GOT3 (cell line): ENCODE measurements at regions not wholly inside any gene's neighbourhood (a gene's known extent, or its start where the extent isn't known, plus 50 kb on each side); places are given as distances from the start of the nearest gene placed in this dataset.
"Not testable (repeated sequence)": the region's sequence is repeated elsewhere in the genome, so short reads cannot be mapped to it uniquely, and the experiment has no call there.

Source experiments
- DNase-seq: peaks from one replicate; lab custom pipeline; 2025; ENCODE audit warnings: mixed read lengths; lab: John Stamatoyannopoulos, UW

DNA sequence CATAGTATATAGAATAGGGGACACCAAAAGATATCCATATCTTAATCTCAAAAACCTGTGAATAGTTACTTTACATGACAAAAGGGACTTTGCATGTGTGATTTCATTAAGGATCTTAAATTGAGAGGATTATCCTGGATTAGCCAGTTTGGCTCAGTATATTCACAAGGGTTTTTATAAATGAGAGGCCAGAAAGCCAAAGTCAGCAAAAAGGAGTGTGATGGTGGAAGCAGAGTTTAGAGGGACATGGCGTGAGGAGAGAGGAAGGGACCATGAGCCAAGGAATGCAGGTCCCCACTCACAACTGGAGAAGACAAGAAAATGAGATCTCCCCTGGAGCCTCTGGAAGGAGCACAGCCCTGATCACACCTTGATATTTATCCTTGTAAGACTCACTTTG, 648.5 kb upstream of the LCORL start:
- no peak for DNase-seq

DNA sequence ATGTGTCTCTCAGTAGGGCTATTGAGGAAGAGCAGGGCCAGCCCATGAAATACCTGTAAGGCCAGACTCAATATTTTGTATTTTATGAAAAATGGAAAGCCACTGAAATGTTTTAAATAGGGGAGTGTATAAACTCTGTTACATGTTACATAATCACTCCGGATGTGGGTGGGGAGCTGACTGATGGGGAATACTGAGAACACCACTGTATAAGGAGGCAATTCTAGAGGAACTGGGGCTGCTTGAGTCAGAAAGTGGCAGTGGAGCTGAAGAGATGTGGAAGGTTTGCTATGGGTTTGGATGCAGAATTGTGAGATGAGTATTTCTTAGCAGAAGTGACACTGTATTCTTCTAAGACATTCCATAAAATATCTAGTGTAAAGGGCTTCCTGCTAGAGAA, 647.8 kb upstream of the LCORL start:
- no peak for DNase-seq

GRCh38 chr4:18666322-18666721, 644.8 kb upstream of the LCORL start:
- DNase-seq: no peak

DNA sequence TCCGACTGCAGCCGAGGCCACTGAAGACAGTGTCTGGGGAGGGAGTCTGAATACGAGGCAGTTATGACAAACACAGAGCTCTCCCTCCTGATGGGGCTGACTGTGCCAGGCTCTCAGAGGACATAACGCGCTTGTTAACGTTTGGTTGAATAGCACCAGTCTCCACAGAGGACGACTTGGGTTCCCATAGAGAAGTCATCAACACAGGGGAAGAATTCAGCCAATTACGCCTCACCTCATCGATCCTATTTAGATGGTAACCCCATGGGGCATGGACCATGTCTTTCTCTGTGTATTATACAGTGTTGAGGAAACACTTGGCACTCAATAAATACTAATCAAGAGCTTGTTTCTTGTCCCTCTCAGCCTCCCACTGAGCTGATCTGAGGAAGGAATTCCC, 642.6 kb upstream of the LCORL start:
- DNase-seq: no peak

DNA sequence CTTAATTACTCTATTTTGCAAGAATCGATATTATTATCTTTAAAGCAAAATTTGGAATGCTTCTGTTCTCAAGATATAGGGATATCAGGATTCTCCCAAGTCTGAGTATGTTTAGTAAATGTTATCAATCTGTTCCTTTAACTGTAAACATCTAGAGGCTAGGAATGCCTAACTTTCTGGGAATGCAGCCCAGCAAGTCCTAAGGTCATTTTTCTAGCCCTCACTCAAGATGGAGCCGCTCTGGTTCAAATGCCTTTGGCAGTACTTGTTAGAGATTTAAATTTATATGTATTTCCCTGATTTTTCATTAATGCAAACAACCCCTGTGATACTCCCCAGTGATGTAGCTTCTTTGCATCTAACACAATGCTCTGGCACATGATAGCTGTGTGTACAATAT, 623.8 kb upstream of the LCORL start:
- no peak for DNase-seq

GRCh38 chr4:18641334-18641733, 619.8 kb upstream of the LCORL start:
- no peak for DNase-seq

GRCh38 chr4:18638031-18638430, 616.5 kb upstream of the LCORL start:
- DNase-seq: no peak

- DNase-seq: no peak
Observed at GRCh38 chr4:18636001-18636585, 614.5 kb upstream of the LCORL start.

DNA sequence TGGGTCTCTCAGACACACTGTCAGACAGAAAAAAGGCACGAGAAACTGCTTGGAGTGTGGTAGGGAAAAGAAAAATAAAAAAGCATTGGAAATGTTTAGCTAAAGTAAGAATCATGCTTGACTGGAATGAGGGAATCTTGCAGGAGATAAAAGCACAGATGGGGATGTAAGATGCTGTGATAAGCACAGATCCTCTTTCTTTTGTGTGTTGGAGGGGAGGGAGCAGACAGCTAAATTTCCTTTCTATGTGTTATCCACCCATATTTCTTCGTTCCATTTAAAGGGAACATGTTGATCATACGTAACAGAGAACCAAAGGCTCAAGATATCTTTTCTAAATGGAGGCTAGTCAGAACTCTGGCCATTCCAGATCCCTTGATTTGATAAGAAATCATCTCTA, 614.0 kb upstream of the LCORL start:
- DNase-seq: no peak

DNA sequence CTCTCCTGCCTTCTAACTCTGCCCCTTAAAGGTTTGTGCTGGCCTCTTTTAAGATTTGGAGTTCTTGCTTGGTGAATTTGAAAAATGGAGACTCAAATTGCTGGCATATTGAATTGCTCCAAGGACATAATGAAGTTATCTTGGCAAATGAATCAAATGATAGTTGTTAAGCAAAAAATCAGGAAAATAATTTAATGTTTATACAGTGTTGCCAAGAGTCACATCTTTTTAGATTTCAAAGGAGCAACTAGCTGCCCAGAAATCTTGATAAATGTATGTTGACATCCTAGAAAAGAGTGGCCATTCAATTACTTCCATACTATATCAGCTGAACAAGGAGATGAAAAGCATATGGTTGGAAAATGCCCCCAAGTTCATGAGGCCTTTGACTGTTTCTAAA, 610.0 kb upstream of the LCORL start:
- no peak for DNase-seq

DNA sequence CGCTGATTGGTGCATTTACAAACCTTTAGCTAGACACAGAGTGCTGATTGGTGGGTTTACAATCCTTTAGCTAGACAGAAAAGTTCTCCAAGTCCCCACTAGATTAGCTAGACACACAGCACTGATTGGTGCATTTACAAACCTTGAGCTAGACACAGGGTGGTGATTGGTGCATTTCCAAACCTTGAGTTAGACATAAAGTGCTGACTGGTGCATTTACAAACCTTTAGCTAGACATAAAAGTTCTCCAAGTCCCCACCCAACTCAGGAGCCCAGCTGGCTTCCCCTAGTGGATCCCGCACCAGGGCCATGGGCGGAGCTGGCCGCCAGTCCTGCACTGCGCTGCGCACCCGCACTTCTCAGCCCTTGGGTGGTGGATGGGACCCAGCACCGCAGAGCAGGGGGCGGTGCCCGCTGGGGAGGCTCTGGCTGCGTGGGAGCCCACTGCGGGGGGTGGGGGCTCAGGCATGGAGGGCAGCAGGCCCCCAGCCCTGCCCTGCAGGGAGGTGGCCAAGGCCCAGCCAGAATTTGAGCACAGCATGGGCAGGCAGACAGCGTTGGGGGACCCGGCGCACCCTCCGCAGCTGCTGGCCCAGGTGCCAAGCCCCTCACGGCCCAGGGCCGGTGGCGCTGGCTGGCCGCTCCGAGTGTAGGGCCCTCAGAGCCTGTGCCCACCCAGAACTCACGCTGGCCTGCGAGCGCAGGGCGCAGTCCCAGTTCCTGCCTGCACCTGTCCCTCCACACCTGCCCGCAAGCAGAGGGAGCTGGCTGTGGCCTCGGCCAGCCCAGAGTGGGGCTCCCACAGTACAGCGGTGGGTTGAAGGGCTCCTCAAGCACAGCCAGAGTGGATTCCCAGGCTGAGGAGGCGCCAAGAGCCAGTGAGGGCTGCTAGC, 608.9 kb upstream of the LCORL start:
- no peak for DNase-seq

DNA sequence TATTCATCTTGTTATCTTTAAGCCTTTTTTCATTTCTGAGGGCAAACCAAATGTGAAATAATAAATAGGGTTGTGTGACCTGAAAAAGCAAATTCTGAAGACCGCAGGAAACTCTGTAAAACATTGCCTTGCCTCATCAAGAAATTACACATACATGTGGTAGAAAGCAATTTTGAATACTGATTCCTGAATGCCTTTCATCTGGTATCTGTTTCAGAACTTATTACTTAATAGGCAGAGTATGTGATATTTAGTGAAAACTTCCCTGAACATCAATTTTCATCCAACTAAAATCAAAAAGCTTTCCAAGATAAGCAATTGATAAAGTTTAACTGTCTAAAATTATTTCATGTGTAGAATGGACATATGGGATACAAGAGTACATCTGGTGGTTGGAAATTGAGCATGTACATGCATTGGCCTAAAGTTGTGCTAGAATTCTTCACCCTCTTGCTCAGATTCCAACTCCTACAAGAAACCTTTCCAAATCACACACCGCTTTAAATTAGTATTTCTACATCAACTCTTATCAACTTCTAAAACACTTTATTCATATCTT, 606.0 kb upstream of the LCORL start:
- DNase-seq: no peak

- no peak for DNase-seq
Observed at GRCh38 chr4:18626996-18627395, 605.4 kb upstream of the LCORL start.

DNA sequence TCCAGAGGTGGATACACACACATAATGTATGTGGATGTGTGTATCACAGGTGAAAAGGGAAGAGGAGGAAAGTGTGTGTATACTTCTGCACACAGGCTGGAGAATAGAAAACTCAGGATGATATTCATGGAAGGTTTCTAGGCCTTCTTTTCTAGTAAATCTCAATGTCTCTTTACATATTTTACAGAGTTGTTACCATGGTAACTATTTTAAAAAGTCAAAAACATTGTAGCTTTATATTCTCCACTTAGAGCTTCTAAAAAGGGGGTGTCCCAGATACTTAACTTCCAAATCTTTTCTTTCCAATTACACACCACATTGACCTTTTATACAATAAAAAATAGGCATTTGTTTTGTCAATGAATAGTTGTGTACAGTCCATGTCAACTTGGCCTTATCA, 604.8 kb upstream of the LCORL start:
- no peak for DNase-seq

GRCh38 chr4:18621186-18621585, 599.6 kb upstream of the LCORL start:
- DNase-seq: no peak

GRCh38 chr4:18616720-18617119, 595.2 kb upstream of the LCORL start:
- DNase-seq: no peak

DNA sequence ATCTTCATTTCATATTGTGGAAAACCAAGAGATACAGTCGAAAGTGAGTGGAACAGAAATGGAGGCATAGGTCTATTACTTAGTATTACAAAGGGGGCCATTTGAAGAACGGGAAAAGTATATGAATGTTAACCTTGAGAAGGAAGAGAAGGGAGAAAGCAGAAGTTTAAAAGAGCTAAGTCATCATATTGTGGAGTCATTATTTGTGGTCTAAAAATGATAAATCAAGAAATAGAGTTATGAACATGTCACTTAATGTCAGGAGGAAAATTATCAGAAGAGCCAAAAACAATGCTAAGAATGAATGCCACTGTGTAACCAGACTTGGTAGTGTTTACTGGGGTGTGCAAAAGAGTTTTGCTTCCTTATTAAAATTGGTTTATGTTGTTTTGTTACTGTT, 589.5 kb upstream of the LCORL start:
- no peak for DNase-seq

DNA sequence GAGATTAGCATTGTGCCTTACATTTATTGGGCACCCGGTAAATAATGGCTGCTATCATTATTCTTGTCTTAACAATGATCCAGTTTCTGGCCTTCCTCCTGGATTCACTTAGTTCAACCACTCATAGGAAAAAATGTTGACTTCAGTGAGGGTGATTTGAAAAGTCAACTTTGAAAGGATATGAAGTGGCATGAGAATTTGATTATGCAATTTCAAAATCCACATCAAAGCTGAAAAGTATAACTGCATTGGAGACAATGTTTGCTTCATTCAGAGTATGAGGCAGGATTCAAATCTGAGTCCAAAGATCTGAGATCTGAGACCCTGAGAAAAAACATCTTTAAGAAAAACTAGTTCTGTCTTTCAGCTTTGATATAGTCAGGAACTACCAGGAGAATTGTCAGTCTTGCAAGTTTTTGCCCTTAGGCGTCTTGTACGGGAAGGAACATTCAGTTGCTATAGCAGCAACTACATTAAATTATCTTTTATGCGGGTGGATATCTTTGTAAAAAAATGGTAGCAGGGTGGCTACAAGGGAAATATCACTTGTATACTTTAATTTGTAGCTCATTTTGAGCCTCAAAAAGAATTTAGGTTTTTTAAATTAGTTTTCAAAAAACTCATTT, 587.5 kb upstream of the LCORL start:
- DNase-seq: no peak

DNA sequence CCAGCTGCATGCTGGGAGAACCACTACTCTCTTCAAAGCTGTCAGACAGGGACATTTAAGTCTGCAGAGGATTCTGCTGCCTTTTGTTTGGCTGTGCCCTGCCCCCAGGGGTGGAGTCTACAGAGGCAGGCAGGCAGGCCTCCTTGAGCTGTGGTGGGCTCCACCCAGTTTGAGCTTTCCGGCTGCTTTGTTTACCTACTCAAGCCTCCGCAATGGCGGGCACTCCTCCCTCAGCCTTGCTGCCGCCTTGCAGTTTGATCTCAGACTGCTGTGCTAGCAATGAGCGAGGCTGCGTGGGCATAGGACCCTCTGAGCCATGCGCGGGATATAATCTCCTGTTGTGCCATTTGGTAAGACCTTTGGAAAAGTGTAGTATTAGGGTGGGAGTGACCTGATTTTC, 581.1 kb upstream of the LCORL start:
- DNase-seq: not testable (repeated sequence)

DNA sequence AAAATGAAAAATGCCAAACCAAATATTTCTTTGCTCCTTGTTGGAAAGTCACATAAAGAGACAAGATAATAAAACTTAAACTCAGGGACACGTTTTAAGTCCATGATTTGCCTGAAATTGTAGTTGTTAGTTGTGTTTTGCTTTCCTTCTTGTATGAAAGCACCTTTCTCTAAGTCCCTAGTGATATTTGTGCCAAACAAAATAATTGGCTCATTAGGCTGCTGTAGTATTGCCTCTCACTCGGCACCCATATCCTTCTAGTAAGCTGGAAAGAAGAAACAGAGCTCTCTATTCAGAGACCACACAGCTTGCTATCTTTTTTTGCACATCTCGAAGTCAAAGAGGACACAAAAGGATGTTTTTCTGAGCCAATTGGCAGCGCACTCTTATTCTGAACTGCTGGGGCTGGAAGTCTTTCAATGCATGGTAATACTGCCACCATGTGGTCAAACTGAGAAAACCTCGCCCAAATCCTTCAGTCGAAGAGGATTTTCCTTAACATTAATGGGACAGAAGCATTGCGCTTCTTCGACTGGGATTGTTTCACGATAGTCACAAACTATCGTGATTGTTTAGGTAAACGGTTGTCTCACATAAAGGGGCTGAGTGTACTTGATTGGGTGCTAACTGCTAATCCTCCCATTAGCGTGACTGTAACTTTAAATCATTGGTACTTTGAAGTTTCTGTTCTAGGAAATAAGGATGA, 571.9 kb upstream of the LCORL start:
- no peak for DNase-seq

GRCh38 chr4:18582841-18583240, 561.3 kb upstream of the LCORL start:
- no peak for DNase-seq

DNA sequence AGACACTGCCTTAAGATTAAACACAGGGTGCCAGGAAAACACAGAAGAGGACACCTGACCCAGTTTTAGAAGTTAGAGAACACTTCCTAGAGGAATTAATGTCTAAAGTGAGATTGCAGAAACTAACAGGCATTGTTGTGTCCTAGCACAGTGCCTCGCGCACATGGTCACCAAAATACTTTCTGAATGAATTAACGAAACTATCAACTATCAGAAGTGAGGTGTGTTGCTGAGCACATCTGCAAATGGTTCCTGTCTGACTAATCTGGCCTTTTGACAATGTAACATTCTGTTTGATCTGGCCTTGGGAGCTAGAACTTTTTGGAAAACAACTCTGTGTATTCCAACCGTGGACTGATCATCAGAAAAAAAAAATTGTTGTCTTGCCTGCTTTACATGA, 556.8 kb upstream of the LCORL start:
- DNase-seq: no peak
